NCI-H748 (cell line): ENCODE measurements at regions not wholly inside any gene's neighbourhood (a gene's known extent, or its start where the extent isn't known, plus 50 kb on each side); places are given as distances from the start of the nearest gene placed in this dataset.
A peak's percentile ranks its signal among the peaks of the same experiment; 100 is the strongest.

Experiments used
- DNase-seq: peaks from one replicate; lab custom pipeline; 2025; ENCODE audit not compliant: unreplicated experiment; lab: John Stamatoyannopoulos, UW

DNA sequence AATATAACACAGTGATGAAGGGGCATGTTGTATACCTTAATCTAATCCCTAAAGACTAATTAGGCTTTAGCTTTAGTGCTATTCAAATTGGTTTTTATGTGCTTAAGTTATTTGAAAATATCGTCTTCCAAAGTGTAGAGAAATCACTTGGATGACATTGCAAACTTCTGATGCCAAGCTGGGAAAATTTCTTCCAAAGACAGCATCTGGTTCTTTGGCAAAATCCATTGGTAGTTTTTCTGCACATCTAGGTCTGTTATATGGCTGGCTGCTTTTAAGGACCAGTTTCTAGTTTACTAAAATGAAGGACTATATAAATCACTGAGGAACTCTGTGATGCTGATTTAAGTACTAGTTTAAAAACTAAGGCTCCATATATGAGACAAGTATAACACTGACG is 2362.3 kb downstream of the PCDH9 start:
- no peak for DNase-seq

DNA sequence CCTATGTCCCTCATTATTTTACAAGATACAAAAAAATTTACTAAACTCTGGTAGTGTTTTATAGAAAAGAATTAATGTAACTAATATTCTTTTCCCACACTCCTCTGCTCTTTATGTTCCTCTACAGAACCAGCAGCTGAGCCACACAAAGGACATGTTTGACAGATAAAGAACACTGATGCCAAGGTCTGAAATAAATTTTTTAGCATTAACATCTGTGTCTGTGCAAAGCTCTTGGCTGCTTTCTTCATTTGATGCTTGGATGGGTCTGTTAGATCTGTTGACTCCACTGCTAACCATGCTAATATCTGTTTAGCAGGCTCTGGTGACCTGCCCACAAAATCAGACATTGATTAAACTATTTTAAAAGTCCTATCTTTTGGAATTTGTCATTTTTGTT is 2363.8 kb downstream of the PCDH9 start:
- no peak for DNase-seq

DNA sequence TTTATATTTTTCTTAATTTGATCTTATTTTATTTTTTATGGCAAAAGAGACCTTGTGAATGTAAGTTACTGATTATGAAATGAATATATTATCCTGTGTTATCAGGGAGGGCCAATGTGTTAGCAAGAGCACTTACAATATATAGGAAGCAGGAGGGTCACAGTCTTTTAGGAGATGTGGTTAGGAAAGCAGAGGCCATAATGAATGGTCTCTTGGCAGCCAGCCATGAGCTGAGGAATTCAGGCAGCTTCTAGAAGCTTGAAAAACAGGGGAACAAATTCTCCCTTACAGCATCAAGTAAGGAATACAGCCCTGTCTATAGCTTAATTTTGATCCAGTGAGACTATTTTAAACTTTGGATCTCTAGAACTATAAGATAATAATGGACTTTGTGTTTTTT is 2374.6 kb downstream of the PCDH9 start:
- DNase-seq = peak; percentile 19

DNA sequence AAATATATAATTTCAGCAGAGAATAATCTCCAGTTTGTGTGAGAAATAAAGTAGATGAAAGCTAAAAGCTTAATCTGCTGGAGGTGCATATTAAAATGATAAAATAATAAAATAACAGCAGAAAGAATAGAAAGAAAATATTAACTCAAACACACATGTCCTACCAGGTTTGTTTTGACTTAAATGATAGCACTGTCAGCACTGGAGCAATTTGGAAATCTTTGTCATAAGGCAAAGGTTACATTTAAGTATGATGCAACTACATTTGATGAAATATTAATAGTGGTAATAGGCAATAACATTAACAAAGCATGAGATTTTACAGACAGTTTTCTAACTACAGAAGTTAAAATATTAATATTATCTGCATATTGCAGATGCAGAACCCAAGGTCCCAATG is 2380.1 kb downstream of the PCDH9 start:
- no peak for DNase-seq

DNA sequence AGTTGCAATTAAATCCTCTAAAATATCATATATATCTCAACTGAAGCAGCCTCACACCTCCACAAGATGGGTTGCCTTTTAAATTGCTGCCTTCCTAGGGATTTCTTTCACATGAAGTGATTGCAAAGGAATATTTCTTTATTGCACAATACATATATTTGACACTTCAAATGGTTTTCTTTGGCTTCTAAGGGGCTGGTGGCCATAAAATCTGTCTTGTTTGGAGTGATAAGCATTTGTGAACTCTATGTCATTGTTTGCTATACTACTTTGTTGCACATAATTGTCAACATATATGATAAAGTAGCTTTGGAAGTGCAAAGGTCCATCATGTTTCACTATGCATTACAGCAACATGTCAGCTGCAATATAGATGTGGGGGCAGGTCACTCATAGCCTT is 2380.9 kb downstream of the PCDH9 start:
- no peak for DNase-seq

DNA sequence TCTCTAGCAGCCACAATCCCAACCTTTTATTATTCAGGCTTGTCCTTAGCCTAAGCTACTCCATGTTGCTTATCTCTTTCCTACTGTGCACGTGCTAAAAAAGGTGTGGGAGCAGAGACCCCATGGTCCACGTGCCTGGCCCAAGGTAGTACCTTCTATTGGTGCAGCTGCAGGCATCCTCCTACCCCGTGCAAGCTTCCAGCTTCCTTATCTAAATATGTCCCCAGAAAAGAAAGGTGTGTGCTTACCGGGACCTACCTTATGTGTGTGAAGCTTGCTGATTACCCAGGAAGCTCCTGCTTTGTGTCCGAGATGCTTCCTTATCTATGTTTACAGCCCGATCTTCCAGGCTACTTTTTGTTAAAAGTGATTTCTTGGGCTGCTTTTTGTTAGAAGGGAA is 2382.4 kb downstream of the PCDH9 start:
- DNase-seq = no peak

DNA sequence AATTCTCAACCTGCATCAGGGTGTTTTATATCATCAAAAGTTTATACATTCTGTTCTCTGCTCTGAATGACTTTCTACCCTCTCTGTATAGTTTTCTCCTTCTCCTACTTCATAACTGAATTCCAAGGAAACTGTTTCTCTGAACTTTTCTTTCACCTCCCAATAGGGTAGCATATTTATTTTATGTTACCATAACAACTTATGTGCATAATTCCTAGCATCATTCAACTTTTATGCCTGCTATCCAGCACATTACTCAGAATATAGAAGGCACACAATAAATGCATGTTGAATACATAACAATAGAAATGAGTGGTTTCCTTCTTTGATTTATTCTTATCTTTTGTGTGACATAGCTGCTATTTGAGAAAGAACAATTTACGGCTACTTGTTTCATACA is 2385.0 kb downstream of the PCDH9 start:
- DNase-seq = no peak

DNA sequence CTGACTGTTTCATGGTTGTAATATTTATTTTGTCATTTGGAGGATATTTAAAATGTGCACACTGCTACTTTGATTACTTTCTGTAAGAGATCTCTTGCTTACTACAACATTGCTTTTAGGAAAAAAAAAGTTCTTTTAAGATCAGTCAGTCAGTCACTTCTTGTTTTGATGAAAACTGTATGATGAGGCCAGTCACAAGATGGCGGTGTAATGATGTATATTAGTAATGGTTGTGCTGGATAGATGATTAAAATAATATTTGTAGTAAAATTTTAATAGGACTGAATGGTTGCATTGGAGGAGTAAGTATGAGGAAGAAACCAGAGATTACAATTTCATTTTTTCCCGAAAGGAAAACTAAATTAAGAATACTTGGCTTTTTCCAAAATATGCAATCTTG is 2411.1 kb downstream of the PCDH9 start:
- no peak for DNase-seq

DNA sequence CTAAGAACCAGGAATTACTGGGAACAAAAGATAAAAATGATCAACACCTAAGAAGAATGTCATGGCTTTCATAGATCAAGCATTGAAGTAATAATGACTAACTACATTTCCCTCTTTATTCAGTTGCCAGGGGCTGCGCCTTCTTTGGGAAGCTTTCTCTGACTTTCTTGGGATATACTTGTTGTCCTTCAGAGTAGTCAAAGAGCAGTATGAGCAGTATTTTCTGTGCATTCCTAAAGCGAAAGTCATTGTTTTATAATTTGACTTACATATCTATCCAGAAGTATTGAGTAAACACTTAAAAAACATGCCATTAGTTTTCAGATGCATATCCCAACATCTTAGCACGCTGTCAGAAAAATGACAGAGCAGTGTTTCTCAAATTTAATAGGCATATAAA is 2412.4 kb downstream of the PCDH9 start:
- no peak for DNase-seq

DNA sequence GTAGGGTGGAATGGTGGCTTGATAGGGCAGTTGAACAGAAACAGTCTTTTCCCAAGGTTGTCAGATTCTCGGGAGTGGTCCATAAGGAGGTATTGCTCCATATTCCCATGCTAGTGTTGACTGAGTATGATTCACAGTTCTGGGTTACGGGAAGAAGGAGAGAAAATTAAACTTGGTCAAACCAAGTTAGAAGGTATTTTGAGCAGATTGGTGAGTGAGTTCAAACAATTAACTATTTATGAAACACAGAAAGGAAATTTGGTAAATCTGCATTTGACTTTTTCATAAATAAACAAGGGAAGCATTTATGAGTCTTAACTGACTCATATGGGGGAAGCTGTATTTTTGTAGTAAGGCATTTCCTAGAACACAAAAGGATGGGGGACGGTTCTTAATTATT is 2419.4 kb downstream of the PCDH9 start:
- DNase-seq = no peak

DNA sequence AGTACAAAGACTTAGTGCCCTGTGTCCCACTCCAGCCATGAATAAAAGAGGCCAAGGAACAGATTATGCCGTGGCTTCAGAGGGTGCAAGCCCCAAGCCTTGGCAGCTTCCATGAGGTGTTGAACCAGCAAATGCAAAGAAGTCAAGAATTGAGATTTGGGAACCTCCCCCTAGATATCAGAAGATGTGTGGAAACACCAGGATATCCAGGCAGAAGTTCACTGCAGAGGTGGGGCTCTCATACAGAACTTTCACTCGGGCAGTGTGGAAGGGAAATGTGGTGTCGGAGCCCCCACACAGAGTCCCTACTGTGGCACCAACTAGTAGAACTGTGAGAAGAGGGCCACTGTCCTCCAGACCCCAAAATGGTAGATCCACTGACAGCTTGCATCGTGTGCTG is 2421.4 kb downstream of the PCDH9 start:
- DNase-seq = no peak

DNA sequence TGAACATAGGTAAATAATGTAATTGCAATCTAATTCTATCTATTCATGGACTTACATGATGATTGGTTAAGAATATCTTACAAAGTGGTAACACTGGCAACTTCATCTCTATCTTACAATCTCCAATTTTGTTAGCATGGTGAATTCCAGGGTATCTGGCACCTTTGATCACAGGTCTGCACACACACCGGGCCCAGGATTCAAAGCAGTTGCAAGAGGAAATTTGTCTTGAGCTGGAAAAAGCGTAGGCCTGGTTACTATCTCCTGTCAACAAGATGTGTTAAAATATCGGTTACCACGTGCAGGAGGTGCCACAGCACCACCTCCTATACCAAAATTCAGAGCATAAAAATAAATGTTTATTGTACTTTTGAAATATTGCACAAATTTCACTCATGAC is 2428.4 kb downstream of the PCDH9 start:
- no peak for DNase-seq

DNA sequence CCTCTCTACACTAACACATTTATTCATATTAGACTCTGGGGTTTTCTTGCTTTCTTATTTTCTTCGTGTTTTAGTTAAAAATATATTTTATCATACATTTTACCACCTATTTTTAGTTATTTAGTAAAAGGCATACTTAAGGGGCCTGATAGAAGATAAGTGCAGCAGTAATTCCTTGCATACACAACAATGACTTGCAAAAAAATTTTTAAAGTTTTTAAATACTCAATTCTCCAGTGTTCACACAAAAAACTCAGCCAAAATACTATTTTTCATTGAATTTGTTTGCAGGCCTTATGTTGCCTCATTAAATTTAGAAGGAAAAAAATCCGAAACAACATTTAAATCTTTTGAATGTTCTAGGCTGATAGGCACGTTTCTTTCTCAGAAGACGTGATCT is 2431.7 kb downstream of the PCDH9 start:
- no peak for DNase-seq

DNA sequence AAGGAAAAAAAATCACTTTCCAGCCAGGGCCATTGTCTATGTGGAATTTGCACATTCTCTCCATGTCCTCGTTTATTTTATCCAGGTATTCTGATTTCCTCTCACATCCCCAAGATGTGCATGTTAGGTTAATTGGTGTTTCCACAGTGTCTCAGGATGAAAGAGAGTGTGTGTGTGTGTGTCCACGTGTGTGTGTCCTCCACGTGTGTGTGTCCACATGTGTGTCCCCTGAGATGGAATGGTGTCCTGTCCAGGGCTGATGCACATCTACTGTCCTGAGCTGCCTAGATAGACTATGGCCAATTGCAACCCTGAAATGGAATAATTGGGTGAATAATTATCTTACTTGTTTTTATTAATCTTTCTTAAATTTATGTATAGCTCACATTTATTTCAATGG is 2436.5 kb downstream of the PCDH9 start:
- no peak for DNase-seq

DNA sequence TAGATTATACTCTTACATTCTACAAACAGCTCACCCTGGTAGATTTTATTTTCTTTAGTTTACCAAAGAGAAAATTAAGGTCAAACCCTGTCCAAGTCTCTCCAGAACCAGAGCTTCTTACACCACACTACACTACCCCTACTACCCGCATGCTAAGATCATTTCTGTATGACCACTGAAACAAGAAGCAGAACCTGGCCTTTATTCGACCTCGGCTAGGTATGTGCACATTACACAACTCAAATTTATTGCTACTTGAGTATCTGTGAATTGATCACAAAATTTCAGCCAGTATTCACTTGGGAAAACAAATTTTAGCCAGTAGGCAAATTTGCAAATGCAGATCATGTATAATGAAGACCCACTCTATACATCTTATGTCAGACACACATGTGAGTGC is 2437.0 kb downstream of the PCDH9 start:
- DNase-seq = no peak

DNA sequence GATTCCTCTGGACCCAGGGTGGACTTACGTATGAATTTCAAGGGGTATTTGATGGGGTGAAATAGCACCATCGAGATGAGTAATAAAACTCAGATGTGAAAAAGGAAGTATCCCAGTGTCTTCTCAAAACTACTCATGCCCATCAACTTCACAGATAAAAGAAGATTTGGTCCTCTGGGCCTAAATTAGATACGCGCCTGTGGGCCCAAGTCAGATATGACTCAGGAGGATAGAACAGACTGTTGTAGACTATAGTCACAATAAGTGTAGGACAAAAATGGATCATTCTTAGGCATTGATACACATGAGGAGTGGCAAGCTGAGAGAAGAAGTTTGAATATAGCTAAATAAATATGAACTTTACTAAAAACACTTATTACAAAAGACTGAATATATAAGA is 2438.8 kb downstream of the PCDH9 start:
- no peak for DNase-seq

DNA sequence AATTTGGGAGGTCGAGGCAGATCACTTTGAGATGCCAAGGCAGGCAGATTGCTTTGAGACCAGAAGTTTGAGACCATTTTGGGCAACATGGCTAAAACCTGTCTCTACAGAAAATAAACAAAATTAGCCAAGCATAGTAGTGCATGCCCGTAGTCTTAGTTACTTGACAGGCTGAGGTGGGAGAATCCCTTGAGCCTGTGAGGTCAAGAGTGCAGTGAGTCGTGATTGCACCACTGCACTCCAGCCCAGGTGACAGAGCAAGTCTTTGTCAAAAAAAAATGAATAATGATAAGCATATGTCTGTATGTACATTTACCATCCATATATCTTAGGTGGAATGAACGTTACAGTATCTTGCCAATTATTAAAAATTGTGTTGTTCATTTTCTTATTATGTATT is 2447.7 kb downstream of the PCDH9 start:
- no peak for DNase-seq

DNA sequence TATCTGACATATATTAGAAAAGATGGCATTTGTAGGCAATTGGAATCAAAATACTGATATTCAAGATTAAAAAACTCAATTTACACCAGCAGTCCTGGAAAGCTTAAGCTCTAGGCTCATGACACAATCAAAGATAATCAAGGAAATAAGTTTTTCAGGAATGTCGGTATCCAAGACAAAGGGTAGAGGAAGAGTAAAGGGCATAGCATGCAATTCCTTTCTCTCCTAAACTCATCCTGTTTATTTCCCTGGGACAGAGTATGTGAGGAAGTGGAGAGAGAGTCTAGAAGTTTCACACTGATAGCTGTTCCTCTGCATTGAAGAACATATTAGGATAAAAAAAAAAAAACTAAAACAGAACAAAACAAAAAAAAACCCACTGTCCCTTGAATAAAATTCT is 2452.1 kb downstream of the PCDH9 start:
- DNase-seq = no peak

DNA sequence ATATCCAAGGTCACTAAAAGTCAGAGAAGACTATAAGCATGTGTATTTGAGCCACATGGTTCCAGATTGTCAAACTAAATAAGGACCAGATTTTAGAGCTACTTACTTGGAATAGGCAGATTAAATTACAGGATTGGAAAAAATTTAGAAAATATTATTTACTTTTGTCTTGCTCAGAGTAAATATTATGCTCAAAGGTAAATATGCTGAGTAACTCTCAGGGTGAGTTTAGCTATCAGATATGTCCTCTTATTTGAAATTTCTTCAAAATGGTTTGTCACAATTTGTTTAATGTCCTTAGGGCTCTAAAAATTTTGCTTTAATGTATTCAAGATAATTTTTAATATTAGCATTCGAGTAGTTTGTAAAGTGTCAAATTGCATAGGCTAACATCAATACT is 2455.2 kb downstream of the PCDH9 start:
- no peak for DNase-seq

DNA sequence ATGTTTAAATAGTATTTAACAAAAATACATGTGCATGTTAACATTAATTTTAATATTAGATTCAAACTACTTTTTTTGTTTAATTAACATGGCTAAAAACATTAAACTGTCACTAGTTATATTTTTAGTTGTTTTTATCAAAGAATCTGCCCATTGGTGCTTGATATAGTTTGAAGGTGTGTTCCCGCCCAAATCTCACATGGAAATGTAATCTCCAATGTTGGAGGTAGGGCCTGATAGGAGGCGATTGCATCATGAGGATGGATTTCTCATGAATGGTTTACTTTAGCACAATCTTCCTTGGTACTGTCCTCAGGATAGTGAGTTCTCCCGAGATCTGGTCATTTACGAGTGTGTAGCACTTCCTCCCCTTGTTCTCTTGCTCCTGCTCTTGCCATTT is 2459.4 kb downstream of the PCDH9 start:
- no peak for DNase-seq

DNA sequence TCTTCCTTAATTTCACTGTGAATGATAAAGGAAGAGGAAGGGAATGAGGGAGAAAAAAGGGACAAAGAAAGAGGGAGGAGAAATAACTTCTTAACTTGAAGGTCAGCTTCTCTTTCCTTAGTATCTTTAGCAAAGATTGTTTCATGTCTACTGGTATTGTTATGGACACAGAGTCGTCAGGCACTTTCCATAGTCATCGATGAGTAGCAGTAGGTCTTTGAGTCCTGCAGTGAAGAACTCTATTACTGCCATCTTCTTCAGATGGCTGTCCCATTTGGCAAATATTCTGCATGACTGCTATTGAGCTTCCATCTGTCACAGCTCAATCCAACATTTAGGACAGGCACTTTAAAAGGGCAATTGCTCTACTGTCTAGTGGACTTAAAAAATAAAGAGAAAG is 2463.1 kb downstream of the PCDH9 start:
- no peak for DNase-seq

DNA sequence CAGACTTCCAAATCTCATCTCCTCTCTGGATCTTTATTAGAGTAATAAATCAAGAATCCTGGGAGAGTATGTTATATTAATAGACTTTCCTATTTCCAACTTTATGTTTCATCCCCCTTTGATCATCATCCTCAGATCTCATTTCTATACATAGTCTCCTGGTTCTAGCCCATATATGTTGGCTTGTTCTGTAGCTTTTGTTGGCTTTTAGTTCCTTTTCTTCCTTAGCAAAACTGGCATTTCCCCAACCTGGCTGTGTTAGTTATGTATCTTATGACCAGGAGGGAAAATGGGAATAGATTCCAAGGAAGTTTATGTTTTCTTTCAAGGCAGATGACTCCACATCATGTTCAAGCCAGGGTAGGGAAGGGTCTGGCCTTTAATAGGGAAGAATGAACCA is 2464.5 kb downstream of the PCDH9 start:
- DNase-seq = no peak

DNA sequence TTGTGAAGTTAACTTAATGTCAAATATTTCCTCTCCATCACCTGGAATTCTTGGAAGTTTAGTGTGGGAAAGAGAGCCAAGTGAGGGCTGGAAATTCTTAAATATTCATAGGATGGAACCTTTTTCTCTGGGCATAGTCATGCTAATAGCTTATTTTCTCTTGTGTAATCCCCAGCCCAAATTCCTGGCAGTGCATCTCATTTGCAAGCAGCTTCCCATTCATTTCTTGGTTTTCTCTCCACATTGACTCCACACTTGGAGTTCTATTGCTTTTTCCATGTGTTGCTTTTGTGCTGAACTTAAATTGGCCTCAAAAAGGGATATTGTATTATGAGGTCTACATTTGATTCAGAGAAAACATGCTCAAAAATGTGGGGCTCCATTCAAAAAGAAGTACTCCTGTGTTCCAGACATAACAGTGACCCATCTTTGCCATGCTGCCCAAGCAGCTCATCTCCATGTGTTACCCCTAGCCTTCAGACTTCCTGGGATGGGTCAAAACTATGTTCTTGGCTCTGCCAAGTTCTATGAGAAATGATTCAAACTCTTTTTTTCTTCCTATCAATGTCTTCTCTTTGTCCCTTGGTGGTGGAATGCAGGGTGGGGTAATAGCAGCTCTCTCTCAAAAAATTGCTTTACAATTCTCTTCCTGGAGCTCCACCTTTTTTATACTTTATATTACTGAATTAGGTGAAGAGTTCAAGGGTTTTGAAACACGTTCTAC is 2471.5 kb downstream of the PCDH9 start:
- DNase-seq = no peak

DNA sequence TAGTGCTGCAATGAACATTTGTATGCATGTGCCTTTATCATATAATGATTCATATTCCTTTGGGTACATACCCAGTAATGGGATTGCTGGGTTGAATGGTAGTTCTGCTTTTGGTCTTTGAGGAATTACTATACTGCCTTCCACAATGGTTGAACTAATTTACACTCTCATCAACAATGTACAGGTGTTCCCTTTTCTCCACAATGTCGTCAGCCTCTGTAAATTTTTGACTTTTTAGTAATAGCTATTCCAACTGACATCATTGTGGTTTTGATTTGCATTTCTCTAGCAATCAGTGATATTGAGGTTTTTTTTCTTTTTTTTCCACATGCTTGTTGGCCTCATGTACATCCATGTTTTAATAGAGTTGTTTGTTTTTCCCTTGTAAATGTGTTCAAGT is 2473.5 kb downstream of the PCDH9 start:
- DNase-seq = no peak
